GM21447 (cell line): ENCODE measurements at regions not wholly inside any gene's neighbourhood (a gene's known extent, or its start where the extent isn't known, plus 50 kb on each side); places are given as distances from the start of the nearest gene placed in this dataset.

Source experiments
- ATAC-seq: cut with Tn5 transposase; IDR thresholded peaks from one replicate; pipeline ENCODE4 v1.9.1; 2021; ENCODE audit not compliant: unreplicated experiment

DNA sequence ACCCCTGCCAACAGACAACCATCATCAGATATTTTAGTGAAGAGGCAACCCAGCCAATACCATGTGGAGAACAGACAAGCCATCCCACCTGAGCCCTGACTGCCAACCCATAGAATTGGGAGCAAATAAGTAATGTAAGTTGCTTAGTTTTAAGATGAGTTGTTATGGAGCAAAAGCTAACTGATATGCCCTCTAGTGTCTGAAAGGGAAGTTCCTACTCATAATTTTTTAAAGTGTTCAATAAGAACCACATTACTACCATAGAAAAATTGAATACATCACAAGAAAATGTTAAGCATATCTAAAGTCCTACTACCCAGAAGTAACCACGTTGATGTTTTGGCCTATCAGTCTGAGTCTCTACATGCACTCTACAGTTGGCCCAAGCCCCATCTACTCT, 50.8 kb upstream of the SLC36A4 start:
- no peak for ATAC-seq

DNA sequence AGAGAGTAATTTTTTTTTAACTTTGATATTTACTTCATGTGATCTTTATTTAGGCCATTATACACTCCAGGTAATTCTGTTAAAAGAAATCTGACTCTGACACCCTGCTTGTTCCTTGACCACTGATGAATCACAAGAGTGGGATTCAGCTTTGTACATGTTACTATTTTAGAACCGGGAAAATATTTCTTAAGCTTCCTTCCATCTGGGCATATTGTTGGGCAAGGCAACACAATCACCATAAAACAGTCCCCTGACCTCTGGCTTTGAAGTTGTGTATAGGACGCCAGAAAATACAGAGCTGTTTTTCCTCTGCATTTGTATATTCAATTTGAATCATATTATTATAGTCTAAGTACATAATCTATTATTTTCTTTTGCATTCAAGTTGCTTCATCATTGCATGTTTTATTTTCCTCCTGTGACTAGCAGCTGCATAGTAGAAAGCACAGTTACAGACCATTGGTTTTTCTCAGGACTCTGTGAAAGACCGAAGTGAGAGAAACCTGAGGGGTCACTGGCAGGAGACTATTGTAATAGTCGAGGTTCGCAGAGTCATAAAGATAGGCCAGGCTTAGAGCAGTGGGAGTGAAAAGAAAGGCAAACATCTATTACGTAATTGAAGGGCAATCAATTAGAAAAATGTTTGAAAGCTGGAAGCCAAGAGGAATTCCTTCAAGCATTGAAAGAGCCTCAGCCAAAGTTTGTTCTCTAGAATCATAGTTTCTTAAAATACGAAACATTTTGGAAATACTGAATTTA, 51.8 kb upstream of the SLC36A4 start:
- ATAC-seq, result no peak

DNA sequence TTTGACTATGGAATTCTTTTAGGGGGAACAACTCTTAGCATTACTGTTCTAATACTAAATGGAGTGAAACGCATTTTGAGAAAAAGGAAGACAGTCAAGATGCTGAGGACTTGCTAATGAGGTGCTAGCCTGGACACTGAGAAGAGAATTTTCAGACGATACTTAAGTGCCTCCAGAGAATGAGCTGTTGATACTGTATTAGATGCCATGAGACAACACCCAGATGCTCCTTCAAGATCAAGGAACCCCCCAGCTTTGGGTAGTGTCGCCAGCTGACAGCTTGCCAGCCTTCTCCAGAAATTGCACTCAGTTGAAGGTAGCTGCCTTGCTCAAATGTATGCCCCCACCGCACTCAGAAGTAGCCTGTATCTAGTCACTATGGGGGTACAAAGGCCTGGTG, 52.5 kb upstream of the SLC36A4 start:
- ATAC-seq, result no peak

DNA sequence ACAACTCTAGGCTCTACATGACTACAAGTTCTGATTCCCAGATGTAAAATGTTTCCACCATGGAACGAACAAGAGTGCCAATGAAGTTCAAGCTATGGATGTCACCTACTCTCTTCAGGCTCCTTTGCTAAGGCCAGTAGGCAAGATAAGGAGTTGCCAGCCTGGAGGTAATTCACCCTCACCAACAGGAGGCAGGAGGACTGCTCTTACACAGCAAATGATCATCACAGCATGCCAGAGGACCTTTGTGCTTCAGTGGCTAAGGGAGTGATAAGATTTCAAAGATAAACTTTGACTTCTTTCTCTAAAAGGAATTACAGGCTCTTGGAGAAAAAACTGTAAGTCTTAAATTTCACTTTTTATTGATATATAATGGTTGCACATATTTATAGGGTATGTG, 54.1 kb upstream of the SLC36A4 start:
- no peak for ATAC-seq

DNA sequence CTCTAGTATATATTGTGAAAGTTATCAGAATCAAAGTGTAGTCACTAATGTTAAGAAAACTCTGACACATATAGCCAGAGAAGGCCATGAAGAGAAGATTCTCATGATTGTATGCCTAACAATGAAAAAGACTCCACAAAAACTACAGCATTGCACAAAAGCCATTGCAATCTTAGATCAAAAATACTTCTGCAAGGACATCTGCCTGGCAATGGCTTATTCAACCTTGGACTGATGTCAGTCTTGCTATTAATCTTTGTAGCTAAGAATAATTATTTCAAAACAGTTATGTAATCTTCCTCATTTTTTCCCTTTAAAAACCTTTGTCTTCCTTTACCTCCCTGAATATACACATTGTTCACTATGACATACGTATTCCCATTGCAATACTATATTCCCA, 55.3 kb upstream of the SLC36A4 start:
- ATAC-seq, result no peak

DNA sequence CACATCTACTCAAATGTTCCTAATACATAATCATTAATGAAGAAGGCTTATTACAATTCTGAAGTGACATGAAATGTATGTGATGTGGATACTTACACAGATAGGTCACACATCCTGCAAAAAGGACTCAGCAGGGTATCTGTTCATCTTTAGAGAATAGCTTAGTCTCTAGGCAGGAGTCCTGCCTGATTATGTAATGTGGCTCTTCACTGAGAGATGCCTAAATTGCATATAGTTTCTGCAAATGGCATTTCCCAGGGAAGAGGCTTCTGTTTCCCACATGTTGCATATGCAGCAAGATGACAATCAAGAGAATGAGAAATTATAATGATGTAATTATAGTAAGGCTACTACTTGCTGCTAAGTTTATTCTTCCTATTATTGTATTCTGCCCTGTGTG, 58.8 kb upstream of the SLC36A4 start:
- ATAC-seq, result no peak

DNA sequence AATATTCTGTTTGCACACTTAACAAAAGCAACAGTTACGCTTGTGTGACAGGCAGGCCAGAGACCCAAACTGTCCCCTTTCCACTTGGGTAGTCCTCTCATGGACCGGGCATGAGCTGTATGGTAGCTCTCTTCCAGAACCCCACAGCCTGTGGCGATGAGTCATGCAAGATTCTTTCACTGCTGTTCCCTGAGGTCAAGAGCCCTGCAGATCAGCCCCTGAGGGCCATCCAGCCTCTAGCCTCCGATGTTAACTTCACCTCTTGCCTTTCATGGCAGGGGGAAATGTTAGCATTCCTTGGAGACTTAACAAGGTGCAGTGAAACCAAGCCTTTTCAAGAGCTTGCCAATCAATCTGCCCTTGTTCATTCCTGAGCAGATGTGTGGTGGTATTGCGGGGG, 63.2 kb upstream of the DEUP1 start:
- no peak for ATAC-seq

DNA sequence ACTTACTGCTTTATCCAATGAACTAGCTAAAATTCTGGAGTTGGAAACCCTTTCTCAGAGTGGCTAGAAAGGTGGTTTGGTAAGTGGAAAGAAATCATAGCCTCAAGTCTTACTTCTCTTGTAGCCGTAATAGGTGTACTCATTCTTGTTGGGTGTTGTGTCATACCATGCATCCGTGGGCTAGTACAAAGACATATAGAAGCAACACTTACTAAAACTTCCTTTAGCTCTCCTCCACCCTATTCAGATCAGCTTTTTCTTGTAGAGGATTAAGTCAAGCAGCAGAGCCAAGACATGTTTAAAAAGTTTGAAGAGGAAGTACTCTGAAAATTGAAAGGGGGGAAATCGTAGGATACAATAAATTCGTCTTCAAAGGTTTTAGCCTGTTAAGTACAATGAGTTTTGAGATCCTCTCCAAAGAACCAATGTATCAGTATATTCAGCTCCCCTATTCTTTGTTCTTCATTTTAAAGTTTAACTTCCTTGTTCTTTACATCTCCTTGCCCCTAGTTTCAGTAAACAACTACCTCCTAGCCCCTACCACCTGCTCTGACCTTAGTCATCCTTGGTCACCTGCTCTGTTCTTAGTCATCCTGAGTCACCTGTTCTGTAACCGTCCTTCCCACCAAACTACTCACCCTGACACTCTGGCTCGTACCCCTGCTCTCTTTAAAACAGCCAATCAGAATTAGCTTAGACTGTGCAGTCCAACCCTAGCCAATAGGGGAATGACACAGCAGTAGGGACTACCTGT, 62.1 kb upstream of the DEUP1 start:
- no peak for ATAC-seq

DNA sequence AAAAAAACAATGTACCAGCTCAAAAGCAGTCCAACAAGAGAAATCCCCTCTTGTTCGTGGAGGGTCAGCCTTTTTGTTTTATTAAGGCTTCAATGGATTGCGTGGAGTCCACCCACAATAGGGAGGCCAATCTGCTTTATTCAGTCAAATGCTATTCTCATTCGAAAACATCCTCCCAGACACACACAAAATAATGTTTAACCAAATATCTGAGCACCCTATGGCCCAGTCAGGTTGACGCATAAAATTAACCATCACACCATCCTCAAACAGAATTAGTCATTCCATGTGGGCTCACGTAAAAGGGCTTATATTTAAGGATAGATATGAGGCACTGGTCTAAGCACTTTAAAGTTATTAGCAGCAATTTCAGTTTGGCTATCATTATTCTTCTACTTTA, 58.9 kb upstream of the DEUP1 start:
- ATAC-seq, result no peak

DNA sequence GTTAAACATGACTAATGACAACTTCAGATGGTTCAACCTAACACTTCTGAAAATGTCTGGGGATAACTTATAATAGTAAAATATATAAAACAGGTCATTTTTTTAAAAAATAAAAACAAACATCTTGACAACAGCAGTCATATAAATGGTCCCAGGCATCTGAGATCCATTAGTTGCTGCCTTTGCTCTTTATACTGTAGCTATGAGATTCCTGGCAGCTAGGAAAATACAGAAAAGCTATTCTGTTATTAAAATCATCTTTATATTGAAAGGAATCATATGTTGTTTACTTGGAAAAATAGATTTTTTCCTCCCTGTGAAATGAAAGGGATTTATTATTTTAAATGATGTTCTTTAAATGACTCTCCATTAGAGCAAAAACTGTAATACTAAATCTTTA, 55.7 kb upstream of the DEUP1 start:
- ATAC-seq, result no peak

DNA sequence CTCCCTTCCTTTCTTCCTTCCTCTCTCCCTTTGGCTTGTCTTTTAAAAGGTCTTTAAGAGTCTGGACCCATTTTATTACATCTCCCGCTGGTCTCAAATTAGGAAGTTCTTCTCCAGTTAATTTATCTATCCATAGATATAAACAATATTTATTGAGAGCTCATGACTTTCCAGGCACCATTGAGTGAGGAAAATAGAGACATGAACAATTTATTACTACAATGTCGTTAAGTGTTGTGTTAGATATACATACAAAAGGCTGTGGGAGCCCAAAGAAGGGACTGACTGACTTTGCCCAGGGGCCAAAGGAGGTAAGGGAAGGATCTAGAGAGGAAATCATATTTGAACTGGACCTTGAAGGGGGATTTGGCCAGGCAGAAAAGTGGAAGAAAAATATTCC, 51.6 kb upstream of the DEUP1 start:
- ATAC-seq, result no peak

DNA sequence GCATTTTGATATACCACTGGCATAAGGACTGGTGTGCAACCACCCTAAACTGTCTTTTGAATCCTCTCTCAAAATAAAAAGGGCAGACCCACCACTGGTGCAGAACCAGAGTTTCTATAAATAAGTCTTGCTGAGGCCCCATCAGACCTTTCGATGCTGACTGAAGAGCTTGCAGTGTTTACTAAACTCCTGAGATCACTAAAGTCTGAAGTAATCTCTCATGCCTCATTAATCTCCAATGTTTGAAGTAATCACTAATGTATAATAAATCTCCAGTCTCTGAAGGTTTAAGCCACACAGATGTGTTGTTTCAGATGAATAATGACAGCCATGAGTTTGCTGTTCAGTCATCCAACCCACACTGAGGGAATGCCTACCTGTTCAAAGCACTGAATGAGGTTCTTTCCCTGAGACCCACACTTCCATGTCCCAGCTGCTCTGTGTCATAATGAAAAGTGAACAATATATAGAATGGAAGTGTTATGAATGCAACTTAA, 50.6 kb upstream of the DEUP1 start:
- ATAC-seq, result peak; percentile 64
